Liver (tissue), 7 donors: ENCODE measurements at regions not wholly inside any gene's neighbourhood (a gene's known extent, or its start where the extent isn't known, plus 50 kb on each side); places are given as distances from the start of the nearest gene placed in this dataset.

ENCODE experiments used
- DNase-seq: peaks from one replicate; pipeline ENCODE4 v3.0.0-alpha.2; 2017; ENCODE audit warnings: low spot score
- H3K27ac ChIP-seq, 2 donors: one replicate each; pipeline ENCODE4 v1.7.0; 2013; ENCODE audit warnings: inconsistent platforms in 2 of 2, low read length in 2 of 2, control low read depth in 1 of 2, low read depth in 1 of 2, mild to moderate bottlenecking in 1 of 2
- H3K27me3 ChIP-seq, 4 donors: one replicate each; pipeline versions ENCODE4 v1.6.1 to v1.7.0; 2013; ENCODE audit warnings: low read length in 3 of 4, inconsistent platforms in 1 of 4, mild to moderate bottlenecking in 1 of 4, moderate library complexity in 1 of 4; ENCODE audit not compliant: control insufficient read depth in 4 of 4, insufficient read depth in 4 of 4
- H3K36me3 ChIP-seq, 4 donors: one replicate each; pipeline versions ENCODE4 v1.6.1 to v1.7.0; 2013; ENCODE audit warnings: low read length in 3 of 4, mild to moderate bottlenecking in 3 of 4, low read depth in 1 of 4, moderate library complexity in 1 of 4; ENCODE audit not compliant: control insufficient read depth in 4 of 4, insufficient read depth in 3 of 4
- H3K4me1 ChIP-seq, 4 donors: one replicate each; pipeline versions ENCODE4 v1.6.1 to v1.7.0; 2013; ENCODE audit warnings: low read length in 3 of 4, mild to moderate bottlenecking in 3 of 4, moderate library complexity in 1 of 4; ENCODE audit not compliant: control insufficient read depth in 4 of 4, insufficient read depth in 4 of 4
- H3K4me3 ChIP-seq, 3 donors: one replicate each; pipeline versions ENCODE4 v1.6.1 to v1.7.0; 2013; ENCODE audit warnings: low read length in 3 of 3, control low read depth in 1 of 3, low read depth in 1 of 3, mild to moderate bottlenecking in 1 of 3
- H3K9ac ChIP-seq, 2 donors: one replicate each; pipeline ENCODE4 v1.7.0; 2013; ENCODE audit warnings: low read length in 2 of 2, mild to moderate bottlenecking in 2 of 2, moderate library complexity in 2 of 2, control low read depth in 1 of 2, low read depth in 1 of 2
- H3K9me3 ChIP-seq, 4 donors: one replicate each; pipeline versions ENCODE4 v1.6.1 to v1.7.0; 2013; ENCODE audit warnings: low read length in 3 of 4; ENCODE audit not compliant: control insufficient read depth in 4 of 4
- ATF3 ChIP-seq: IDR thresholded peaks from 2 replicates; pipeline ENCODE4 v1.6.1; 2016; ENCODE audit warnings: antibody characterized with exemption
- EGR1 ChIP-seq, 2 donors: IDR thresholded peaks; 2 replicates each; pipeline ENCODE4 v1.6.1; 2016 to 2018; ENCODE audit warnings: antibody characterized with exemption in 2 of 2, low read depth in 2 of 2
- FOXA1 ChIP-seq: IDR thresholded peaks from 2 replicates; pipeline ENCODE4 v1.6.1; 2016; ENCODE audit warnings: antibody characterized with exemption
- FOXA2 ChIP-seq: IDR thresholded peaks from 2 replicates; pipeline ENCODE4 v1.6.1; 2016; ENCODE audit warnings: antibody characterized with exemption
- GABPA ChIP-seq, 2 donors: IDR thresholded peaks in 1 of 2; conservative IDR thresholded peaks in 1 of 2; 2 replicates each; pipeline ENCODE4 v1.6.1; 2016; ENCODE audit warnings: antibody characterized with exemption in 2 of 2, mild to moderate bottlenecking in 1 of 2, moderate library complexity in 1 of 2
- HNF4A ChIP-seq, 2 donors: conservative IDR thresholded peaks; 2 replicates each; pipeline ENCODE4 v1.6.1; 2016; ENCODE audit warnings: antibody characterized with exemption in 2 of 2, mild to moderate bottlenecking in 2 of 2
- HNF4G ChIP-seq: IDR thresholded peaks from 2 replicates; pipeline ENCODE4 v1.6.1; 2016; ENCODE audit warnings: antibody characterized with exemption
- JUND ChIP-seq, 2 donors: IDR thresholded peaks; 2 replicates each; pipeline ENCODE4 v1.6.1; 2016; ENCODE audit warnings: antibody characterized with exemption in 2 of 2
- MAX ChIP-seq: IDR thresholded peaks from 2 replicates; pipeline ENCODE4 v1.6.1; 2016; ENCODE audit warnings: antibody characterized with exemption
- NR2F2 ChIP-seq: IDR thresholded peaks from 2 replicates; pipeline ENCODE4 v1.6.1; 2016; ENCODE audit warnings: antibody characterized with exemption
- RAD21 ChIP-seq, 2 donors: IDR thresholded peaks; 2 replicates each; pipeline ENCODE4 v1.6.1; 2016; ENCODE audit warnings: antibody characterized with exemption in 2 of 2, mild to moderate bottlenecking in 2 of 2
- RXRA ChIP-seq, 2 donors: IDR thresholded peaks; 2 replicates each; pipeline ENCODE4 v1.6.1; 2017 to 2018; ENCODE audit warnings: antibody characterized with exemption in 2 of 2, mild to moderate bottlenecking in 1 of 2
- SP1 ChIP-seq: IDR thresholded peaks from 2 replicates; pipeline ENCODE4 v1.6.1; 2018; ENCODE audit warnings: antibody characterized with exemption, mild to moderate bottlenecking
- TAF1 ChIP-seq: conservative IDR thresholded peaks from 2 replicates; pipeline ENCODE4 v1.6.1; 2016; ENCODE audit warnings: antibody characterized with exemption, mild to moderate bottlenecking
- WGBS: extraction: QIAGEN DNeasy Blood & Tissue Kit; methylation state at CpG from one replicate; pipeline ENCODE4 v1.1.7; 2013; 5-methylcytosine and 5-hydroxymethylcytosine counted together
- TF ChIP-seq, protein P1 (sequence below): IDR thresholded peaks from 2 replicates; pipeline ENCODE4 v1.6.1; 2016; ENCODE audit warnings: antibody characterized with exemption
- TF ChIP-seq, protein P2 (sequence below): IDR thresholded peaks from 2 replicates; pipeline ENCODE4 v1.6.1; 2016; ENCODE audit warnings: antibody characterized with exemption, mild to moderate bottlenecking
- donor health status: healthy.
- donor health status: healthy.
- donor health status: healthy.
- donor health status: healthy.

DNA sequence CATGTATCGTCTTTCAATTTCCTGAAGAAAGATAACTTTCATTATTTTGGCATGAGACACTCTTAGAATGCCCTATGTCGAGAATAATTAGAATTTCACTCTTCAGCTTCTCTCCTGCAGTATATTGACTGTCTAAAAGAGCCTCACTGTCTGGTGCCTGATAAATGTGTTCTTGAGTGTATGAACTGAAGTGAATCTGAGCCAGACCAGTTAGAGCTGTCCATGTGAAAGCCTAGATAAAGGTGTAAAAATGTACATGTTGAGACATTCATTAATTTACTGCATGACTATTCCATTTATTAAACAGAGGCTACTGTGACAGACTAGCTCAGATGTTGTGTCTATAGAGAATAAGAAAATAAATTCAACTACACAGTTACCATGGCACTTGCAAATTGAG, 283.2 kb downstream of the PCDH18 start:
- Histone ChIP-seq H3K36me3 (no peaks in the 10 kb centered on the region), H3K4me3 (no peak overlapping the region), H3K27ac (no peak overlapping the region), H3K4me1 (no peaks in the 10 kb centered on the region), H3K27me3 (no peaks in the 10 kb centered on the region), H3K9ac (no peak overlapping the region), H3K9me3 (no peaks in the 10 kb centered on the region)
- WGBS = 63% methylated on average over 2 of the region's 2 CpGs
- DNase-seq = no peak
- no peak for TF ChIP-seq SP1
- no peak for TF ChIP-seq MAX
- no peak for TF ChIP-seq JUND (IDR thresholded peaks at IDR 0.05)
- TF ChIP-seq, protein P1, sequence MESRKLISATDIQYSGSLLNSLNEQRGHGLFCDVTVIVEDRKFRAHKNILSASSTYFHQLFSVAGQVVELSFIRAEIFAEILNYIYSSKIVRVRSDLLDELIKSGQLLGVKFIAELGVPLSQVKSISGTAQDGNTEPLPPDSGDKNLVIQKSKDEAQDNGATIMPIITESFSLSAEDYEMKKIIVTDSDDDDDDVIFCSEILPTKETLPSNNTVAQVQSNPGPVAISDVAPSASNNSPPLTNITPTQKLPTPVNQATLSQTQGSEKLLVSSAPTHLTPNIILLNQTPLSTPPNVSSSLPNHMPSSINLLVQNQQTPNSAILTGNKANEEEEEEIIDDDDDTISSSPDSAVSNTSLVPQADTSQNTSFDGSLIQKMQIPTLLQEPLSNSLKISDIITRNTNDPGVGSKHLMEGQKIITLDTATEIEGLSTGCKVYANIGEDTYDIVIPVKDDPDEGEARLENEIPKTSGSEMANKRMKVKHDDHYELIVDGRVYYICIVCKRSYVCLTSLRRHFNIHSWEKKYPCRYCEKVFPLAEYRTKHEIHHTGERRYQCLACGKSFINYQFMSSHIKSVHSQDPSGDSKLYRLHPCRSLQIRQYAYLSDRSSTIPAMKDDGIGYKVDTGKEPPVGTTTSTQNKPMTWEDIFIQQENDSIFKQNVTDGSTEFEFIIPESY = no peak

- no peak overlapping the region for H3K9ac ChIP-seq
- no peaks in the 10 kb centered on the region for H3K36me3 ChIP-seq
- TF ChIP-seq RAD21 (IDR thresholded peaks at IDR 0.05) (no peak), HNF4A (conservative IDR thresholded peaks at IDR 0.05) (no peak), FOXA1 (no peak), TAF1 (no peak), GABPA (IDR thresholded peaks at IDR 0.05 in 1 of 2, conservative IDR thresholded peaks at IDR 0.05 in 1 of 2) (no peak), SP1 (no peak)
- H3K27me3 ChIP-seq = no peaks in the 10 kb centered on the region
- H3K27ac ChIP-seq = no peak overlapping the region
- WGBS = 51% methylated on average over 6 of the region's 6 CpGs
- no peaks in the 10 kb centered on the region for H3K4me1 ChIP-seq
- H3K4me3 ChIP-seq = no peak overlapping the region
- DNase-seq = no peak
- no peaks in the 10 kb centered on the region for H3K9me3 ChIP-seq
These were observed 293.7 kb downstream of the PCDH18 start for GRCh38 chr4:137238456-137239162.

- Histone ChIP-seq H3K9ac (no peak overlapping the region), H3K27ac (no peak overlapping the region), H3K9me3 (no peaks in the 10 kb centered on the region), H3K27me3 (no peaks in the 10 kb centered on the region), H3K36me3 (no peaks in the 10 kb centered on the region), H3K4me1 (no peaks in the 10 kb centered on the region), H3K4me3 (no peak overlapping the region)
- TF ChIP-seq RXRA (IDR thresholded peaks at IDR 0.05) (no peak), NR2F2 (no peak), HNF4A (conservative IDR thresholded peaks at IDR 0.05) (no peak), EGR1 (IDR thresholded peaks at IDR 0.05; ENCODE audit: low read depth in 2 of 2) (no peak), TAF1 (no peak), ATF3 (no peak), FOXA2 (no peak), GABPA (IDR thresholded peaks at IDR 0.05 in 1 of 2, conservative IDR thresholded peaks at IDR 0.05 in 1 of 2) (no peak), JUND (IDR thresholded peaks at IDR 0.05) (no peak), HNF4G (no peak)
- TF ChIP-seq, protein P2, sequence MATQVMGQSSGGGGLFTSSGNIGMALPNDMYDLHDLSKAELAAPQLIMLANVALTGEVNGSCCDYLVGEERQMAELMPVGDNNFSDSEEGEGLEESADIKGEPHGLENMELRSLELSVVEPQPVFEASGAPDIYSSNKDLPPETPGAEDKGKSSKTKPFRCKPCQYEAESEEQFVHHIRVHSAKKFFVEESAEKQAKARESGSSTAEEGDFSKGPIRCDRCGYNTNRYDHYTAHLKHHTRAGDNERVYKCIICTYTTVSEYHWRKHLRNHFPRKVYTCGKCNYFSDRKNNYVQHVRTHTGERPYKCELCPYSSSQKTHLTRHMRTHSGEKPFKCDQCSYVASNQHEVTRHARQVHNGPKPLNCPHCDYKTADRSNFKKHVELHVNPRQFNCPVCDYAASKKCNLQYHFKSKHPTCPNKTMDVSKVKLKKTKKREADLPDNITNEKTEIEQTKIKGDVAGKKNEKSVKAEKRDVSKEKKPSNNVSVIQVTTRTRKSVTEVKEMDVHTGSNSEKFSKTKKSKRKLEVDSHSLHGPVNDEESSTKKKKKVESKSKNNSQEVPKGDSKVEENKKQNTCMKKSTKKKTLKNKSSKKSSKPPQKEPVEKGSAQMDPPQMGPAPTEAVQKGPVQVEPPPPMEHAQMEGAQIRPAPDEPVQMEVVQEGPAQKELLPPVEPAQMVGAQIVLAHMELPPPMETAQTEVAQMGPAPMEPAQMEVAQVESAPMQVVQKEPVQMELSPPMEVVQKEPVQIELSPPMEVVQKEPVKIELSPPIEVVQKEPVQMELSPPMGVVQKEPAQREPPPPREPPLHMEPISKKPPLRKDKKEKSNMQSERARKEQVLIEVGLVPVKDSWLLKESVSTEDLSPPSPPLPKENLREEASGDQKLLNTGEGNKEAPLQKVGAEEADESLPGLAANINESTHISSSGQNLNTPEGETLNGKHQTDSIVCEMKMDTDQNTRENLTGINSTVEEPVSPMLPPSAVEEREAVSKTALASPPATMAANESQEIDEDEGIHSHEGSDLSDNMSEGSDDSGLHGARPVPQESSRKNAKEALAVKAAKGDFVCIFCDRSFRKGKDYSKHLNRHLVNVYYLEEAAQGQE = no peak
- TF ChIP-seq, protein P1 = no peak
- DNase-seq = no peak
- 44% methylated on average over 2 of the region's 2 CpGs for WGBS
These were observed 305.4 kb downstream of the PCDH18 start for GRCh38 chr4:137226900-137227299.
